Fibroblast of skin of left quadriceps (primary cell): ENCODE measurements at regions not wholly inside any gene's neighbourhood (a gene's known extent, or its start where the extent isn't known, plus 50 kb on each side); places are given as distances from the start of the nearest gene placed in this dataset.
"Not testable (repeated sequence)": the region's sequence is repeated elsewhere in the genome, so short reads cannot be mapped to it uniquely, and the experiment has no call there.

Experiments used
- DNase-seq, 2 experiments: peaks; one replicate each; pipeline ENCODE4 v3.0.0-alpha.2; 2013; ENCODE audit warnings: low read depth in 2 of 2

DNA sequence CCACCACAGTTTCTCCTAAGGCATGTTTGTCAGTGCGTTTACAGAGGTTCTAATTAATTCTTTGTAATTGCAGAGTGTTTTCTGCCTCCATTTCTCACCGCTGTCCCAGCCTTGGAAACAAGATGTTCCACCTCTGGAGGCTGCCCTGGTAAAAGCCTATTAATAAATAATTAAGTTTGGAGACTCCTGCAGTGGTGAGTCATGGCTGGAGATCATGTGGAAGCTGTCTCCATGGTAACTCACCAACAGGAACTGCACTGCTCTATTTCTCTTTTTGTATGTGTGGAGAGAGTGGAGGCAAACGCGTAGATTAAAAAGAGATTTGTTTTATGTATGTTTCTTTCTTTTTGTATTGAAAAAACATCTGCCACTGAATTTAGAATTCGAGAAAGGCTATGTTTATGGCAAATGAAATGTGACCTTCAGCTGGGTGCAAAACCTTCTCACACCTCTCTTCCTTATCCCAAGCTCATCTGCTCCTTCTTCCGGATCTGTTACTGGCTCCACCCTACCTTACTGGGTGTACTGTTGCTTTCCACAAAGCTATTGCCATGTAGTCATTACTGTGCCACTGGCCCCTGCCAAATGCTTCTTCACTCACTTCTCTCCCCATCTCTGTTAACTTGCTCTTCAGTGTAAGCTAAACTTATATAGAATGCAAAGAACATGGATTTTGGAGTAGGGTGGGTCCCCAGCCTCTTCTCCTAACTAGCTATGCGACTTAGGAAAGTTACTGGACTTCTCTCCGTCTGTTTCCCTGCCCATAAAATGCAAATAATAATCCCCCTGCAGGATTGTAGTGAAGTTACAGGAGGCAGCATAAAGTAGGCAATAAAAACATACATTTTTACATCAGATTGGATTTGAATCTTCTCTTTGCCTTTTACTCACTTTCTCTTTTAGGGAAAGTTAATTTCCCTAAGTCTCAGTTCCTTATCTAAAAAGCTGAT, 778.5 kb downstream of the NTRK3 start:
- DNase-seq = peak; percentile 61 to 67

DNA sequence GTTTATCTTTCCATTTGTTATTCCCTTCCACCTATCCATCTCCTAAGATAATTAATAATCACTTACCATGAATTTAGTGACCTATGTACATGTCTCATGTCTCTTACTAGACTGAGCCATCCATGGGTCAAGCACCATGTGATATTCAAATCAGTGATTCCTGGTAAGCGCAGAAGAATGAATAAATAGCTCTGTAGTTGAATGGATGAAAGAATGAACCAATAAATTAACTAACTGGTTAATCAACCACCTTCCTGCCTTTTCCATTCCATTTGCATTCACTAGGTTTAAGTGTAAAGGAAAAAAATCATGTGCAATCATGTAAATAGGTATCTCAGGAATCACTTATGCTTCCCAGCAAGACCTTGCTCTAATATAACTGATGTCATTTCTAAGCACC, 779.5 kb downstream of the NTRK3 start:
- DNase-seq = no peak

DNA sequence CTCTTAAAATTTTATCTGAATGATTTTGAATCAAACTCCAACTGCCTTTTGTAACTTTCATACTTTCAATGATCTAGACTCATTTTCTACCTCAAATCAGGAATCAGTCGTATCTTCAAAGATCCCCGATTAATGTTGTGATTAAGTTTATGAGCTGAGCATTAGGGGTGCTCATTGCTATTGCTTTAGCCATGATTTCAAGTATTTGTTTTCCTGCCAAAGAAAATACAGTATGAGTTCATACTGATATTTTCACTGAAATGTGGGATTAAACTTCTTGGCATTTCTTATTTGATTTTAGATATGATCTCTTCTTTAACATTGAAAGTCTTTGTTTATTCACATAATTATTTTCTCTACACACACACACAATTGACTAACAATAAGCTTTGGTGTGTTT, 785.6 kb downstream of the NTRK3 start:
- DNase-seq = no peak

DNA sequence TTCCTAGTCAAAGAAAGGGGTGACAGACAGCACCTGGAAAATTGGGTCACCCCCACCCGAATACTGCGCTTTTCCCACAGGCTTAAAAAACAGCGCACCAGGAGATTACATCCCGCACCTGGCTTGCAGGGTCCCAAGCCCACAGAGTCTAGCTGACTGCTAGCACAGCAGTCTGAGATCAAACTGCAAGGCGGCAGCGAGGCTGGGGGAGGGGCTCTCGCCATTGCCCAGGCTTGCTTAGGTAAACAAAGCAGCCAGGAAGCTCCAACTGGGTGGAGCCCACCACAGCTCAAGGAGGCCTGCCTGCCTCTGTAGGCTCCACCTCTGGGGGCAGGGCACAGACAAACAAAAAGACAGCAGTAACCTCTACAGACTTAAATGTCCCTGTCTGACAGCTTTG, 792.6 kb downstream of the NTRK3 start:
- DNase-seq = not testable (repeated sequence)

DNA sequence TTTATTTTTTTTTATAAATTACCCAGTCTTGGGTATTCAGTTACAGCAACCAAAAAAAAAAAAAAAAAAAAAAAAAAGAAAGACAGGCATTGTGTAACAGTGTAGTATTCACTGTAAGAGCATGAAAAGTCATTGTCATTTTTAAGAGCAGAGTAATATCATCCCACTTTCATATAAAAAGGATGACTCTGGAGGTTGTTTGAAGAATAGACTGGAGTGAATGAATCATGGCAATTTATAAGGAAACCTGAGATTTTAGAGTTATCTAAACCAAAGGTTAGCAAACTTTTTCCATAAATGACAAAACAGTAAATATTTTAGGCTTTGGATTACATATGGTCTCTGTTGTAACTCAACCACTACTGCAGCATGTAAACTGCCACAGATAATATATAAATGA, 794.9 kb downstream of the NTRK3 start:
- no peak for DNase-seq

DNA sequence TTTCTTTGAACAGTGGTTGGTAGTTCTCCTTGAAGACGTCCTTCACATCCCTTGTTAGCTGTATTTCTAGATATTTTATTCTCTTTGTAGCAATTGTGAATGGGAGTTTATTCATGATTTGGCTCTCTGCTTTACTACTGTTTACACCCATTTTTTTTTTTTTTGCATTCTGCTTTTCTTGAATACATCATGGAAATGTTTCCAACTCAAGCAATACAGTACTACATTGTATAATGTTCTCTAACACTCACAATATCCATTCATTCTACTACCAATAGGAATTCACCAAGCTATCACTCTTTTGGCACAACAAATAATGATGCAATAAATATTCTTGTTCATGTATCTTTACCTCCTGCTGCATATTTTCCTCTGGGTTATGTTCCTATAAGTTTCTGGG, 801.7 kb downstream of the NTRK3 start:
- no peak for DNase-seq

DNA sequence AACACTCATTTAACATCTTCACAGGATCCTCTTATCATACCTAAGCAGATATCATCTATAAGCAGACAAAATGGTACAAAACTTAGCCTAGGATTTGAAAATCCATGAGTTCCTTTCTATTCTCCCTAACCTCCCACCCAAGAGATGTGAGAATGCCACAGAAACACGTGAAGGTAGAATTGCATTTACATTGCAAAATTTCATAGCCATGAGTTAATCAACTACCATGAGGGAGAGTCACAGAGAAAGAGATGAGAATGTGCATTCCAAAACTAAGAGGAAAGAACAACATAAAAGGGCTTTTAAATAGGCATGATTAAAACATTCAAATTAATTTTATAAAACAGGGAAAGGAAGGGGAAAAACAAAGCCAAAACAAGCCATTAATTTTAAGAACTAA, 806.2 kb downstream of the NTRK3 start:
- no peak for DNase-seq

DNA sequence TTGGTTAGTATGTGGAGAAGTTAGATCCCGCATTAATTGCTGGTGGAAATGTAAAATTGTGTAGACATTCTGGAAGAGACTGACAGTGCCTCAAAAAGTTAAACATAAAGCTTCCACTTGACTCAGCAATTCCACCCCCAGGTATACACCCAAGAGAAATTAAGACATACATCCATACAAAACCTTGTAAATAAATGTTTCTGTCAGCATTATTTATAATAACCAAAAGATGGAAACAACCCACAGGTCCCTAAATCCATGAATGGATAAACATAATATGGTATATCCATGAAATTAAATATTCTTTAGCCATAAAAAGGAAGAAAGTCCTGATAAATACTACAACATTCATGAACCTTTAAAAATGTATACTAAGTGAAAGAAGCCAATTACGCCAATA, 817.4 kb downstream of the NTRK3 start:
- DNase-seq = no peak

DNA sequence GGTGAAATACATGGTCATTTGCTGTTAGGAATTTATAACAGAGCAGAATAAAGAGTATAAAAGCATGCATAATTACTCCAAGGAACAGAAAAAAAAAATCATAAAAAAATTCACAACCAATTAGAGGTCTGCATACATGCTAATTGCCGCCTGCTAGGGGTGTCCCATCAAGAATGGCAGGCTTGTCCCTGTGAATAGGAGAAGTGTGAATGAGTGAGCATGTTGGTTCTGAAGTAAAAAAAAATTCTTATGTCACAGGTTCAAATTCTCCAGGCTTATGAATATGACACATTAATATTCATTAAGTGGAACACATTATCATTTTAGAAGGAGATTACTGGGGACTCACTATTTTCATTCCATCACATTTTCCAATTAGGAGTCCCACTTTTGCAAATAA, 822.7 kb downstream of the NTRK3 start:
- DNase-seq = no peak

DNA sequence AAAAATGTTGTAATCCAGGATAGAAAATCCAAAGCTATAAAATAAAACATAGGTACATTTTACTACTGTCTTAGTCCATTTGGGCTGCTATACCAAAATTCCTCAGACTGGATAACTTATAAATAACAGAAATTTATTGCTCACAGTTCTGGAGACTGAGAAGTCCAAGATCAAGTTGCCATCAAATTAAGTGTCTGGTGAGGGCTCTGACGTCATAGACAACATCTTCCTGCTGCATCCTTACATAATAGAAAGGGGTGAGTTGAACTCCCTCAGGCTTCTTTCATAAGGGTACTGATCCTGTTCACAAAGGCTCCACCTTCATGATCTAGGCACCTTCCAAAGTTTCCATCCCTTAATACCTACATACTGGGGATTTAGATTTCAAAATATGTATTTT, 826.8 kb downstream of the NTRK3 start:
- no peak for DNase-seq

DNA sequence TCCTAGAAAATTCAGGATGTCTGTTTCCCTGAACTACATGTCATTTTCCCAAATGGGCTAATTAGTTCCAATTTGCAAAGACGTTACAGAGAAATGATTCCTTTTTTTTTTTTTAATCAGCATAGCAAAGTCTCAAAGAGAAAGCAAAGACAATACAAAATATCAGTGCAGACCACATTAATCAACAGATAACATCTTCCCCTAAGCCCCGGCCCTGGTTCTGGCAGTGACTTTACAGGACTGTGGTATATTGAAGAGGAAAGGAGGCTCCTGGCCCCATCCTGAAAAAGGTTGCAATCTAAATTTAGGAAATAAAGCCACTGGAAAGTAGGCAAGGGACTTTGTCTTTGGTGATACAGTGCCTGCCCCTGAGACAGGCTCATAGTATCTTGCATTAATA, 836.5 kb downstream of the NTRK3 start:
- no peak for DNase-seq

DNA sequence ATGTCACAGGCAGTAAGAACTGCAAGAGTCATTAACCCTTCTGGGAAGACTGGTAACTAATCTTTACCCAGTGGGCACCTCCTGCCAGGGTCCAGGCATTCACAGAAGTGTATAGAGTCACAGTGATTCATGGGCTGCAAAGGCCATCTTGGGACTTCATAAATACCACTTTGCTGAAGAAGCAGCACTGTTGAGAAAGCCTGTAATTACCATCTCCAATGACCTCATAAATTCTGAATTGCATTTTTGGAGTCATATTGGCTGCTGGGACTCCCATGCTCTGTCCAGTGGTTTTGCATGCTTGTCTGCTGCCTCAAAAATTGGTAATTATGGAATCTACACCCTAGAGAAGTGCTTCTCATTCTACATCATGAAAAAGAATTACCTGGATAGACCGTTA, 837.2 kb downstream of the NTRK3 start:
- peak in 1 of 2 experiments; percentile 1 for DNase-seq

DNA sequence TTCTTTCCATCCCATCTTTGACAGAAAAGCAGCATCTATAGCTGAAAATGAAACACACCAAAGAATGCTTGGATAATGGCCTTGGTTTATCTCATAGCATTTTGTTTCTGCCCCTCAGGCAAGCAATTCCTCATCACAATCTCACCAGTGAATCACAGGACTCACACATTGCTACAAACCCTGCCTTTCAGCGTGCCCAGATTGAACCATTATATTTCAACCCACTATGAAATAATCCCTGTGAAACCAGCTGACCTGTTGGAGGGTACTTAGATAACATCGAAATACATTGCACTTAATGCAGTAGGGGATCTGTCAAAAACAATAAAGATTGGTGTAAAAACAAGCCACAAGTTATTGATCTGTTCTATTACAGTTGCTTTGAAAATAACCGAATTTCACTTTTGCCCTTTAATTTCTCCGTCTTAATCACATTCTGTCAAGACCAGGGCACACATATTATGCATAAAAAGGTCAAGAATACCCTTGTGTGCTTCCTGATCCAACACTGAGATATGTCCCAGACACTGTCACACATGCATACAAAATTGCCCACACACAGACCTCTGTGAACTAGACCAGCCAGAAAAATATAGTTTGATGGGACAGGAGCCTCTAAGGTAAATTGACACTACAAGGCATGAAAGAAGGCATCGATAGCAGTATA, 839.8 kb downstream of the NTRK3 start:
- DNase-seq = no peak

DNA sequence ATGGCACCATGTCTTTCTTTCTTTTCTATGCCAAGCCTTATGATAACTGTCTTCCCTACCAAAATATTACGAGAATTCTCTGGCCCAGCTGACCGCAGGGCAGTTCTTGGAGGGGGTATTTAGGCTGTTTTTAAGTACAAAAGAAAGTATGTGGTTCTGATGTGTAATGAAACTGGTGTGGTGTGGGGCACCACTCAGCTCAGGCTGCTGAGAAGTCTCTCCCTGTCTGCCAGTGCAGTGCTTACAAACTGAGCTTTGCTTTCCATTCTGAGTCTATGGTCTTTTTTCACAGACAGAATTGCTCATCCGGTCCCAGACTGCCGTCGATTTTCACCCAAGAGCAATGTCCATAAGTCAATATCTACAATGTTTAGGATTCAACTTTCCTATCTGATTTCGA, 847.6 kb downstream of the NTRK3 start:
- DNase-seq = no peak

DNA sequence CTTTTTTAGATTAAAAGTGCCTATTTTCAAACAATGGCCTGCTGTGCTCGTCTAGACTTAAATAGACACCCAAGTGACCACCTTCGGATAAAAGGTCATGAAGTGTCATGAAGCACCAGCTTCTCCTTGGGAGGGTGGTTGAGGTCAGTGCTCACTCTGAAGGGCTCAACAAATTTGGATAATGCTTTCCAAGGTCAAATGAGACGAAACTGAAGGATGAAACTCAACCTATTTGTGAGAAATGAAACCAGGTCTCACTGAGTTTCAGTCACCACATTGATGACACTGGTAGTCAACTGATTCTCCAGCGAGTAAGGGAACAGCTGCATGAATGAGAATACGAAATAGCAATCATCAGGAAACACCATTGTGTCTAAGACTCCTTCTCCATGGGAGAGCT, 852.6 kb downstream of the NTRK3 start:
- DNase-seq = no peak

DNA sequence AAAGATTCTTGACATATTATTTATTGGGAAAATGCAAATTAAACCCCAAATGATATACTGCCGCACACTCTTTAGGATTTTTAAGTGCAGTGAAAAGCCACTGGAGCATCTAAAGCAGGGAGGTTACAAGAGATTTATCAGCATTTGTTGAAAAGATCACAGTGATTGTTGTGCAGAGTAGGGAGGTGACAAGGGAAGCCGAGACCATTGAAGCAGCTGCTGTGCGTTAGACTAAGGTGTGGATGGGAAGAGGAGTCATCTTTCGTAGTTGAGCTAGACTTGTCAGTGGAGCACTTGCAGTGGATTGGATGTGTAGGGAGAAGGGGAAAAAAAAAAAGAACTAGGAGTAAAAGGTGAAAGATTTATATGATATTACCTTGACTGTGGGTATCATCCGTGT, 854.6 kb downstream of the NTRK3 start:
- no peak for DNase-seq

DNA sequence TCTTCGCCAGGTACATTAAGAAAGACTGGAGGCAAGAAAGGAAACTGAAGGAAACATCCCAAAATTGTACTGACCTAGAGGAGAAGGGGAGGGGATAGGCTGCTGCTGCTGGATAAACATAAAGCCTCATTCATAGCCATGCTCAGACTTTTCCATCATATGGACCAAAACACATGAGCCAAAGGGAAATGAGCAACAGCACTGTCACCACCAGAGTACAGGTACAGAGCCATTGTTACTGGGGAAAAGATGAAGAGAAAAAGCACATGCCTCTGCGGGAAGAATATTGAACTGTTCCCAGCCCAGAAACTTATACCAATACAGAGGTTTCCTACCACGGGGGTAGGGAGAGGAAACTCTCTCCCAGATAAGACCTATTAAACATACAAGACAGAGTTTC, 861.9 kb downstream of the NTRK3 start:
- DNase-seq = no peak

DNA sequence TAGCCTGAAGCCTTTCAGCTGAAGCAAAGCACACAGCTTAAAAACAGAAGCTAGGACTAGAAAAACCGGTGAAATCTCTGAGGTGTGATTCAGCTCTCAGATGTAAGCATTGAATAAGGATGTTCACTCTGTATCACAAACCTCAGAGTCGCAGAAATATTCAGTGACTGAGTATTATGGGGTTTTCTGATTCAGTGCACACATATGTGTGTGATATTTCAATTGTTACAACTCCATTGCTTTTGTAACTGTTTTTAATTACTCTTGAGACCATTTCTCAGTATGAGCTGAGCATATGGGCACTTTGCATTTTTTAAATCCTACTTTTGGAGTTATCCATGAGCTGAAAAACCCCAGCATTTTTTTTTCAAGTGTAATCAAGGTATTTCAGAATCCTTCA, 868.8 kb downstream of the NTRK3 start:
- DNase-seq = peak; percentile 76 to 79

DNA sequence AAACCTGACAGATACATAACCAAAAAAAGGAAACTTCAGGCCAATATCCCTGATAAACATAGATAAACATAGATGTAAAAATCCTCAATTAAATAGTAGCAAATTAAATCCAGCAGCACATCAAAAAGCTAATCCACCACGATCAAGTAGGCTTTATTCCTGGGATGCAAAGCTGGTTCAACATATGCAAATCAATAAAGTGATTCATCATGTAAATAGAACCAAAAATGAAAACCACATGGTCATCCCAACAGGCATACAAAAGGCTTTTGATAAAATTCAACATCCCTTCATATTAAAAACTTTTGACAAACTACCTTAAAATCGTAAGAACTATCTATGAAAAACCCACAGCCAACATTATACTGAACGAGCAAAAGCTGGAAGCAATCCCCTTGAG, 882.2 kb downstream of the NTRK3 start:
- DNase-seq = peak in 1 of 2 experiments; percentile 35

DNA sequence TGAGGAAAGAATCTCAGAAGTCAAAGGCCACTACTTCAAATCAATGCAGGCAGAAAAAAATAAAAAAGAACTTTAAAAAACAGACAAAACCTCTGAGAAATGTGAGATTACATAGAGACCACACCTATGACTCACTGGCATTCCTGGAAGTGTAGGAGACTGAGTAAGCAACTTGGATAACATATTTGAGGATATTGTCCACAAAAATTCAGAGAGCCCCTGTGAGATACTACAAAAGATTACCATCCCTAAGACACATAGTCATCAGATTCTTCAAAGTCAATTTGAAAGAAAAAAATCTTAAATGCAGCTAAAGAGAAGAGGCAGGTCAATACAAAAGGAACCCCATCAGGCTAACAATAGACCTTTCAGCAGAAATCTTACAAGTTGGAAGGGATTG, 887.3 kb downstream of the NTRK3 start:
- DNase-seq = peak; percentile 96 to 97

DNA sequence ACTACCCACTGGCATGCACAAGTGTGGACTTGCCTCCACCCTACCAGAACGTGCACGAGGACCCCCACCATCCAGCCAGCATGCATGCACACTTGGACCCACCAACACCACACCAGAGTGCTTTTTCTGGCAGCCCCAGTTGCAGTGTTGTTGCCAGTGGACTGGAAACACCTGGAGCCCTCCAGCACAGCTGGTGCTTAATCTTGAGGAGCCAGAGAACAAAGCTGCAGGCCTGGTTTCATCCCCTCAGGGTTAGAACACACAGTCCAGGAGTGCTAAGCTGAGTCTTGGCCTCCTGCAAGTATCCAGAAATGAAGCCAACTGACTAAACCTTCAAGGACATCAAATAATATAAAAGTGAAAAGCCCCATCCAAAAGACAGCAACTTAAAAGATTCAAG, 888.0 kb downstream of the NTRK3 start:
- no peak for DNase-seq

DNA sequence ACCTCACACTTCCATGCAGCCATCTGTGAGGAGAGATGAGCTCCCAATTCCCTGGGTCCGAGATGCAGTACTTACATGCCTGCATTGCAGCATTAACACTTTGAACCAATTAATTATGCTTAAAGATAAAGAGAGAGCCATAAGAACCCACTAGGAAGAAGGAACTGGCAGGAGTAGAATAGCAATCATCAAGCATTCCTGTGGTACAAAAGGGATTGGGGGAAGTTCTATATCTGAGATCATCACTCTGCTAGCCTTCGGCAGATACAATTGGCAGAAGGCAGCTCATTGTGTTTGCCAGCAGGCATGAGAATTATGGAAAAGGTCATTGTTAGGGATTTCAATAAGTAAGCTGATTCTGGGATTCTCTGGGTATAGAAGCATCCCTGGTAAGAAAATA, 891.4 kb downstream of the NTRK3 start:
- peak; percentile 79 to 80 for DNase-seq

DNA sequence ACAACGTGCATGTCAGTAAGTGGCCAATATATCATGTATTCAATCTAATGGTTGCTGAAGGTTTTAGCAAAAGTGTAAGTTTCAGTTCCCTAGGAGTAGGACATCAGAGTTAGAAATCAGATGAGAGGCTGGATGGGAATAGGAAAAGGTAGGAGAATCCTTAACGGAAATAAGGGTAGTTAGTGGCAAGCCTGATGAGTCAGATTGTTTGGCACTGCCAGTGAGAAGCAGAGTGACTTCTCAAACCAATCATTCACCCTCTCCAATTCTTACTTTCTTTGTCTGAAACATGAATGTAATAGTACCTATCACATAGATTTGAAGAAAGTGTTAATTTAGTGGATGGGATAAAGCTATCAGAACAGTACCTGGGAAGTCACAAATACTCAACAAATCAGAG, 894.0 kb downstream of the NTRK3 start:
- no peak for DNase-seq
